ENCODE measurements at regions not wholly inside any gene's neighbourhood (a gene's known extent, or its start where the extent isn't known, plus 50 kb on each side); places are given as distances from the start of the nearest gene placed in this dataset.

- H3K27ac ChIP-seq, result no peak overlapping the region
- no peaks in the 10 kb centered on the region for H3K27me3 ChIP-seq
- H3K4me3 ChIP-seq, result no peak overlapping the region
- H3K4me1 ChIP-seq, result no peaks in the 10 kb centered on the region
- no peaks in the 10 kb centered on the region for H3K9me3 ChIP-seq
- intact Hi-C loops (cut with DNase I; ENCODE audit: low total_unique reads), result no loop called here
- TF ChIP-seq CTCF (IDR thresholded peaks at IDR 0.05), result no peak
- no peak for TF ChIP-seq POLR2AphosphoS5 (IDR thresholded peaks at IDR 0.05)
- no peak for TF ChIP-seq POLR2A (IDR thresholded peaks at IDR 0.05)
- no peaks in the 10 kb centered on the region for H3K36me3 ChIP-seq
- DNase-seq (ENCODE audit: low spot score in 2 of 2), result no peak
These were observed 1055.7 kb upstream of the TMEFF2 start for GRCh38 chr2:193250389-193250788.

GRCh38 chr2:193240752-193241151 is 1046.0 kb upstream of the TMEFF2 start:
- H3K36me3 ChIP-seq, result no peaks in the 10 kb centered on the region
- no peak overlapping the region for H3K4me3 ChIP-seq
- no peaks in the 10 kb centered on the region for H3K4me1 ChIP-seq
- TF ChIP-seq POLR2AphosphoS5 (IDR thresholded peaks at IDR 0.05) (no peak), CTCF (IDR thresholded peaks at IDR 0.05) (no peak), POLR2A (IDR thresholded peaks at IDR 0.05) (no peak)
- no peaks in the 10 kb centered on the region for H3K27me3 ChIP-seq
- H3K9me3 ChIP-seq, result no peaks in the 10 kb centered on the region
- no peak for DNase-seq (ENCODE audit: low spot score in 2 of 2)
- no peak overlapping the region for H3K27ac ChIP-seq
- intact Hi-C loops (cut with DNase I; ENCODE audit: low total_unique reads), result no loop called here

- Histone ChIP-seq H3K36me3 (no peaks in the 10 kb centered on the region), H3K4me3 (no peak overlapping the region), H3K4me1 (no peaks in the 10 kb centered on the region), H3K27ac (no peak overlapping the region), H3K27me3 (no peaks in the 10 kb centered on the region), H3K9me3 (no peaks in the 10 kb centered on the region)
- intact Hi-C loops (cut with DNase I; ENCODE audit: low total_unique reads), result no loop called here
- DNase-seq (ENCODE audit: low spot score in 2 of 2), result no peak
- no peak for TF ChIP-seq POLR2AphosphoS5 (IDR thresholded peaks at IDR 0.05)
- no peak for TF ChIP-seq CTCF (IDR thresholded peaks at IDR 0.05)
- TF ChIP-seq POLR2A (IDR thresholded peaks at IDR 0.05), result no peak
These were observed 1036.9 kb upstream of the TMEFF2 start for GRCh38 chr2:193231634-193232033.

- TF ChIP-seq POLR2A (IDR thresholded peaks at IDR 0.05) (no peak), CTCF (IDR thresholded peaks at IDR 0.05) (no peak), POLR2AphosphoS5 (IDR thresholded peaks at IDR 0.05) (no peak)
- no peak for DNase-seq (ENCODE audit: low spot score in 2 of 2)
- Histone ChIP-seq H3K27me3 (no peaks in the 10 kb centered on the region), H3K4me3 (no peak overlapping the region), H3K9me3 (no peaks in the 10 kb centered on the region), H3K27ac (no peak overlapping the region), H3K4me1 (no peaks in the 10 kb centered on the region), H3K36me3 (no peaks in the 10 kb centered on the region)
- intact Hi-C loops (cut with DNase I; ENCODE audit: low total_unique reads), result loop anchor here (2.0 kb wide), 1 partner anchor 27 kb away; no protein-coding TSS in a partner anchor
These were observed 1033.5 kb upstream of the TMEFF2 start for GRCh38 chr2:193228276-193228675.

GRCh38 chr2:193222454-193222853 is 1027.7 kb upstream of the TMEFF2 start:
- H3K4me3 ChIP-seq, result no peak overlapping the region

More at GRCh38 chr2:193222454-193222853, 1027.7 kb upstream of the TMEFF2 start:
- Histone ChIP-seq H3K4me1 (no peaks in the 10 kb centered on the region), H3K36me3 (no peaks in the 10 kb centered on the region), H3K9me3 (no peaks in the 10 kb centered on the region), H3K27me3 (no peaks in the 10 kb centered on the region), H3K27ac (no peak overlapping the region)
- TF ChIP-seq CTCF (IDR thresholded peaks at IDR 0.05) (no peak), POLR2AphosphoS5 (IDR thresholded peaks at IDR 0.05) (no peak), POLR2A (IDR thresholded peaks at IDR 0.05) (no peak)
- no peak for DNase-seq (ENCODE audit: low spot score in 2 of 2)
- intact Hi-C loops (cut with DNase I; ENCODE audit: low total_unique reads), result no loop called here

Data from breast epithelium (tissue), 4 donors.